Cardiac fibroblast (primary cell): ENCODE measurements at regions not wholly inside any gene's neighbourhood (a gene's known extent, or its start where the extent isn't known, plus 50 kb on each side); places are given as distances from the start of the nearest gene placed in this dataset.

Source experiments
- DNase-seq, 2 donors: peaks; one replicate each; pipeline versions ENCODE4 v3.0.0 to v3.0.0-alpha.2; 2010; ENCODE audit warnings: low read depth in 2 of 2
- H3K4me3 ChIP-seq, 2 donors: replicated peaks in 1 of 2; 1 replicate in 1 of 2; 2 replicates in 1 of 2; pipeline ENCODE4 v1.5.1; 2011; ENCODE audit warnings: low read depth in 2 of 2, low read length in 2 of 2, mild to moderate bottlenecking in 2 of 2, moderate library complexity in 1 of 2
- CTCF ChIP-seq: IDR thresholded peaks from one replicate; pipeline ENCODE4 v1.5.1; 2011; ENCODE audit warnings: low read depth, mild to moderate bottlenecking, low read length, inconsistent platforms

DNA sequence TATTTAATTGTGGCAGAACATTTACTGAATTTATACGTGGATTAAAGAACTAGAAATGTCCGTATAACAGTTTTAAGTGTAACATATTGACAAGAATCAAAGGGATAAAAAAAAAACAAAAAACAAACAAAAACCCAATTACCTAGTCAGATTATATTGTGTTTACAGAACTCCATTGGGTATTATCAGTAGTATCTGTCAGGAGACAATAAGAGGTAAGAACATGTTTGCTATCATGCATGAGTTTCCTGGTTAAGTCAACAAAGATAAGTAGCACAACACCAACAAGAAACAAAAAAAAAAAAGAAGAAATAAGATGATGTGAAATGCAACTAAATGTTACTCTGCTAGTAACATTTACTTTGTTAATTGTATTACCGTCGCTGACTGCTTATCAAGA lies 570.6 kb downstream of the ZBBX start:
- no peak for DNase-seq
- TF ChIP-seq CTCF = no peak
- H3K4me3 ChIP-seq = no peak overlapping the region

- no peak for TF ChIP-seq CTCF
- no peak overlapping the region for H3K4me3 ChIP-seq
- no peak for DNase-seq
These were observed 591.2 kb downstream of the ZBBX start for GRCh38 chr3:166788936-166789335.

GRCh38 chr3:166785876-166786275 lies 594.2 kb downstream of the ZBBX start:
- no peak for DNase-seq
- H3K4me3 ChIP-seq = no peak overlapping the region
- no peak for TF ChIP-seq CTCF

DNA sequence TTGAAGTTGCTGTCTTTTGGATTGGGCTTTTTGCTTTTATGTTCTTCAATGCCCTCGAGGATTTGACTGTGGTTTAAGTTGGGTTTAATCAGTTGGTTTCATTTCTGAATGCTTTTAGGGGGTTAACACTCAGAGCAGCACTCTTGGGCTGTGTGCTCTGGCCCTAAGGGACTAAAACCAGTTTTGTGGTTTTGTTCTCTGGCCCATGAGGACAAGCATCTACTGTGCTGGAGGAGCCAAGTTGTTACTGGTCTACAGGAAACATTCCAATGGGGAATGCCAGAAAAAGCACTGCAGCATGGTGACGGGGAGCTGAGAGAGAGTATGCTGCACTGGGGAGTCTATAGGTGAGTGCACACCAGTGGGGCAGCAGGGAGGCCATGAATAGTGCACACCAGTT lies 596.9 kb downstream of the ZBBX start:
- no peak for DNase-seq
- no peak for TF ChIP-seq CTCF
- no peak overlapping the region for H3K4me3 ChIP-seq

DNA sequence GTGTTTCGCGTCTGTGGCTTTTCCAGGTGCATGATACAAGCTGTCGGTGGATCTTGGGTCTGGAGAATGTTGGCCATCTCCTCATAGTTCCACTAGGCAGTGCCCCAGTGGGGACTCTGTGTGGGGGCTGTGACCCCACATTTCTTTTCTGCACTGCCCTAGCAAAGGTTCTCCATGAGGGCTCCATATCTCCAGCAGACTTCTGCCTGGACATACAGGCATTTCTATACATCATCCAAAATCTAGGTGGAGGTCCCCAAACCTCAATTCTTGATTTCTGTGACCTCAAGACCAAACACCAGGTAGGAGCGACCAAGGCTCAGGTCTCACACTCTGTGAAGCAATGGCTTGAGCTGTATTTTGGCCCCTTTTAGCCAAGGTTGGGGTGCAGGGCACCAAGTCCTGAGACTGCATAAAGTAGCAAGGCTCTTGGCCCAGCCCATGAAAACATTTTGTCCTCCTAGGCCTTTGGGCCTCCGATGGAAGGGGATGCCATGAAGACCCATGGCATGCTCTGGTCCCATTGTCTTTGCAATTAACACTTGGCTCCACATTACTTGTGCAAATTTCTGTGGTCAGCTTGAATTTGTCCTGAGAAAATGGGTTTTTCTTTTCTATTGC lies 615.3 kb downstream of the ZBBX start:
- TF ChIP-seq CTCF = no peak
- no peak for DNase-seq
- H3K4me3 ChIP-seq = no peak overlapping the region

GRCh38 chr3:166759736-166760513 lies 620.2 kb downstream of the ZBBX start:
- DNase-seq = no peak
- no peak overlapping the region for H3K4me3 ChIP-seq
- no peak for TF ChIP-seq CTCF
